K562 (cell line): ENCODE measurements at regions not wholly inside any gene's neighbourhood (a gene's known extent, or its start where the extent isn't known, plus 50 kb on each side); places are given as distances from the start of the nearest gene placed in this dataset.
"Not testable (repeated sequence)": the region's sequence is repeated elsewhere in the genome, so short reads cannot be mapped to it uniquely, and the experiment has no call there.

Experiments used
- ATAC-seq: fragments of 200-7000 bp; cut with Tn5 transposase; 3 replicates; pipeline ENCODE4 v1.9.1; 2020; ENCODE audit warnings: moderate library complexity
- BruUV-seq: library from RNA; stranded (reverse); fragments of 400-500 nt; replicated peaks from 2 replicates; lab custom pipeline; 2021; lab: Mats Ljungman, UMichigan
- CTCF ChIA-PET: fragments of 300-600 bp; formaldehyde crosslinking; extraction: SDS; loops from one replicate; lab custom pipeline; 2021; ENCODE audit warnings: low intra/inter-chr PET ratio; lab: Yijun Ruan, JAX
- POLR2A ChIA-PET: fragments of 300-600, 350-650 bp; sonication (Branson Sonifier 250); formaldehyde crosslinking; extraction: SDS; loops from one replicate; lab custom pipeline; 2021; ENCODE audit warnings: antibody characterized with exemption, inconsistent platforms; lab: Yijun Ruan, JAX
- DNase-seq, 4 experiments: peaks; one replicate each; pipeline versions ENCODE4 v3.0.0 to v3.0.0-alpha.2; 2011 to 2018; ENCODE audit warnings: low spot score in 3 of 4, mixed read lengths in 3 of 4; ENCODE audit errors: extremely low read depth in 1 of 4
- FAIRE-seq: peaks from 2 replicates; lab custom pipeline; 2011; peaks lifted over from hg19 to GRCh38; lab: Jason Lieb, UNC
- H2AFZ ChIP-seq: 2 replicates; pipeline ENCODE4 v1.6.0; 2011; ENCODE audit warnings: low read depth, low read length, control low read depth, inconsistent platforms
- H3K27ac ChIP-seq: fragments of 200-600 bp; 3 replicates; pipeline ENCODE4 v1.8.0; 2011; ENCODE audit warnings: low read depth, mild to moderate bottlenecking, control low read depth, inconsistent platforms, low read length, moderate library complexity, mixed read lengths; ENCODE audit errors: extremely low read depth
- H3K27me3 ChIP-seq, 2 experiments: fragments of 300-600 bp in 1 of 2; 2 replicates in 1 of 2; 3 replicates in 1 of 2; pipeline versions ENCODE4 v1.6.0 to v1.8.0; 2011; ENCODE audit warnings: inconsistent platforms in 2 of 2, low read length in 2 of 2, mild to moderate bottlenecking in 1 of 2, mixed read lengths in 1 of 2, moderate library complexity in 1 of 2; ENCODE audit not compliant: control insufficient read depth in 2 of 2, insufficient read depth in 2 of 2
- H3K36me3 ChIP-seq: fragments of 300-600 bp; 3 replicates; pipeline ENCODE4 v1.8.0; 2011; ENCODE audit warnings: mild to moderate bottlenecking, low read length, inconsistent platforms; ENCODE audit not compliant: control insufficient read depth, insufficient read depth
- H3K4me1 ChIP-seq, 2 experiments: fragments of 200-600 bp in 1 of 2; replicated peaks in 1 of 2; 2 replicates in 1 of 2; 3 replicates in 1 of 2; pipeline versions ENCODE4 v1.5.1 to v1.8.0; 2011; ENCODE audit warnings: inconsistent platforms in 2 of 2, low read length in 2 of 2, mild to moderate bottlenecking in 1 of 2, mixed read lengths in 1 of 2, moderate library complexity in 1 of 2; ENCODE audit not compliant: control insufficient read depth in 2 of 2, insufficient read depth in 2 of 2
- H3K4me2 ChIP-seq: 2 replicates; pipeline ENCODE4 v1.6.1; 2011; ENCODE audit warnings: low read length, control low read depth, inconsistent platforms, mixed read lengths; ENCODE audit not compliant: insufficient read depth
- H3K4me3 ChIP-seq: fragments of 200-600 bp; sonication (generic), shearing (Covaris generic); 2 replicates; pipeline ENCODE4 v1.5.1; 2016; ENCODE audit warnings: control low read depth, inconsistent platforms
- H3K79me2 ChIP-seq: fragments of 200-600 bp; 3 replicates; pipeline ENCODE4 v1.8.0; 2011; ENCODE audit warnings: low read length, inconsistent platforms; ENCODE audit not compliant: control insufficient read depth, insufficient read depth
- H3K9ac ChIP-seq, 2 experiments: 2 replicates each; pipeline versions ENCODE4 v1.6.0 to v1.6.1; 2011; ENCODE audit warnings: low read depth in 2 of 2, low read length in 2 of 2, control low read depth in 1 of 2, inconsistent platforms in 1 of 2, mild to moderate bottlenecking in 1 of 2, mixed read lengths in 1 of 2; ENCODE audit not compliant: insufficient read depth in 1 of 2
- H3K9me1 ChIP-seq: one replicate; pipeline ENCODE4 v1.6.0; 2011; ENCODE audit warnings: inconsistent platforms, mild to moderate bottlenecking, low read length, moderate library complexity; ENCODE audit not compliant: control insufficient read depth, insufficient read depth
- H3K9me3 ChIP-seq: replicated peaks from 2 replicates; pipeline ENCODE4 v1.5.1; 2011; ENCODE audit warnings: low read depth, low read length, inconsistent platforms; ENCODE audit not compliant: control insufficient read depth, insufficient read depth
- H4K20me1 ChIP-seq: replicated peaks from 2 replicates; pipeline ENCODE4 v1.6.1; 2011; ENCODE audit warnings: low read length, inconsistent platforms, mixed read lengths; ENCODE audit not compliant: control insufficient read depth, insufficient read depth
- ASH1L ChIP-seq: fragments of 450-650 bp; IDR thresholded peaks from 2 replicates; pipeline ENCODE4 v1.6.1; 2018; ENCODE audit warnings: borderline replicate concordance, mild to moderate bottlenecking, low read depth; ENCODE audit not compliant: partially characterized antibody
- GTF2A2 ChIP-seq: IDR thresholded peaks from 2 replicates; pipeline ENCODE4 v1.6.1; 2016; ENCODE audit warnings: mild to moderate bottlenecking, missing genetic modification characterization, missing compliant biosample characterization
- PRMT5 ChIP-seq: sonication (generic); formaldehyde crosslinking; IDR thresholded peaks from 2 replicates; pipeline ENCODE4 v1.5.0; 2020; ENCODE audit warnings: missing genetic modification reagents
- SP2 ChIP-seq: IDR thresholded peaks from 2 replicates; pipeline ENCODE4 v1.6.1; 2011; ENCODE audit warnings: mild to moderate bottlenecking, low read depth, low read length, moderate library complexity; ENCODE audit not compliant: poor library complexity, severe bottlenecking; ENCODE audit errors: extremely low read depth
- TAF1 ChIP-seq: IDR thresholded peaks from 2 replicates; pipeline ENCODE4 v1.6.1; 2011; ENCODE audit warnings: mild to moderate bottlenecking, low read length, moderate library complexity; ENCODE audit not compliant: insufficient read depth, control insufficient read depth, severe bottlenecking; ENCODE audit errors: extremely low read depth
- ZC3H4 ChIP-seq: sonication (generic); formaldehyde crosslinking; IDR thresholded peaks from 2 replicates; pipeline ENCODE4 v1.9.0; 2021; ENCODE audit warnings: missing genetic modification reagents, borderline replicate concordance
- ZC3H8 ChIP-seq: fragments of 450-650 bp; IDR thresholded peaks from 2 replicates; pipeline ENCODE4 v1.6.1; 2017
- ZNF197 ChIP-seq: fragments of 200-800 bp; sonication (Bioruptor generic); IDR thresholded peaks from 2 replicates; pipeline ENCODE4 v1.6.1; 2016; ENCODE audit warnings: low read depth, missing genetic modification characterization, missing compliant biosample characterization
- WGBS: fragments of 100-300 bp; shearing (Covaris generic); methylation state at CpG from one replicate; pipeline ENCODE4 v1.1.6; 2016; ENCODE audit warnings: low coverage, mixed read lengths; ENCODE audit not compliant: insufficient coverage; ENCODE audit errors: missing lambda C conversion rate; 5-methylcytosine and 5-hydroxymethylcytosine counted together
- in situ Hi-C: fragments of 300-500 bp; cut with MboI; formaldehyde crosslinking; loops from 4 replicates; pipeline ENCODE4 v1.15.0; 2018; ENCODE audit warnings: inconsistent platforms, mixed read lengths
- intact Hi-C: fragments of 100-400 bp; cut with micrococcal nuclease; formaldehyde crosslinking; loops from 2 replicates; pipeline ENCODE4 v1.14.2; 2022
- TF ChIP-seq, protein P1 (sequence below): sonication (generic); formaldehyde crosslinking; IDR thresholded peaks from 2 replicates; pipeline ENCODE4 v1.8.1; 2023; ENCODE audit warnings: mild to moderate bottlenecking, missing genetic modification reagents
- TF ChIP-seq, protein P2 (sequence below): sonication (generic); formaldehyde crosslinking; IDR thresholded peaks from 2 replicates; pipeline ENCODE4 v1.8.0; 2022; ENCODE audit warnings: mild to moderate bottlenecking, low read depth, missing genetic modification reagents
- TF ChIP-seq, protein P3 (sequence below): IDR thresholded peaks from 2 replicates; pipeline ENCODE4 v1.6.1; 2016; ENCODE audit warnings: missing genetic modification characterization, missing compliant biosample characterization

DNA sequence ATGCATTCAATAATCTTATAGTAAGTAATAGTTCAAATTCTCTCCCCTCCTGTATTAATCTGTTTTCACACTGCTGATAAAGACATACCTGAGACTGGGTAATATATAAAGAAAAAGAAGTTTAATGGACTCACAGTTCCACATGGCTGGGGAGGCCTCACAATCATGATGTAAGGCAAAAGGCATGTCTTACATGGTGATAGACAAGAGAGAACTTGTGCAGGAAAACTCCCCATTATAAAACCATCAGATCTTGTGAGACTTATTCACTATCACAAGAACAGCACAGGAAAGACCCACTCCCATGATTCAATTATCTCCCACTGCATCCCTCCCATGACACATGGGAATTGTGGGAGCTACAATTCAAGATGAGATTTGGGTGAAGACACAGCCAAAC lies 199.9 kb upstream of the PCSK5 start:
- BruUV-seq, CTCF ChIA-PET: not testable (repeated sequence)

DNA sequence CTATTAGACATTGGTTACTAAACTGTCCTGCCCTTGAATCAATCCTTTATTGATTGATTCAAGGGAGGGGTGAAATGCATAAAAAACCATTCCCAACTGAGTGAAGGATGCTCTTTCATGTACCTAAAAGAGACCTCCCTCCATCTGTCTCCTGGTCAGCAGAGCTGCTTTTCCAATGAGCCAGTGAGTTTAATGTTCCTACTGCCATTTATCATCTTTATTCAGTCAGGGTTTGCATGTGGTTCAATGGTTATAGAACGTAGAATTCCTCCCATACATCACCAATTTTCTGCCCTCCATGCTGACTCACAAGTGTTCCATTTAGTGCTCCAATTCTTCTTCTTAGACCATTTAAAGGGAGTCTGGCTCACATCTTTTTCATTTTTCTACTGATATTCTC lies 199.1 kb upstream of the PCSK5 start:
- intact Hi-C loops: no loop called here
- ChIA-PET CTCF (no interaction called here), POLR2A (no interaction called here)
- Histone ChIP-seq H3K4me2 (no peak overlapping the region), H4K20me1 (no peaks in the 10 kb centered on the region), H3K27me3 (no peaks in the 10 kb centered on the region), H3K36me3 (no peaks in the 10 kb centered on the region), H3K9me1 (no peaks in the 10 kb centered on the region), H3K9me3 (no peaks in the 10 kb centered on the region), H2AFZ (no peak overlapping the region), H3K4me3 (no peak overlapping the region), H3K79me2 (no peaks in the 10 kb centered on the region), H3K27ac (no peak overlapping the region), H3K9ac (no peak overlapping the region), H3K4me1 (no peaks in the 10 kb centered on the region)
- DNase-seq (no peak), ATAC-seq (no peak), FAIRE-seq (no peak)
- in situ Hi-C loops: no loop called here
- WGBS: 0% methylated on average over 1 of the region's 1 CpG
- no TSS peak for BruUV-seq
- TF ChIP-seq SP2 (no peak), PRMT5 (CRISPR knock-in tag) (no peak), TAF1 (no peak), ZC3H4 (CRISPR knock-in tag) (no peak), ZC3H8 (no peak), GTF2A2 (tag) (no peak), ASH1L (no peak), ZNF197 (no peak)
- TF ChIP-seq, protein P1, sequence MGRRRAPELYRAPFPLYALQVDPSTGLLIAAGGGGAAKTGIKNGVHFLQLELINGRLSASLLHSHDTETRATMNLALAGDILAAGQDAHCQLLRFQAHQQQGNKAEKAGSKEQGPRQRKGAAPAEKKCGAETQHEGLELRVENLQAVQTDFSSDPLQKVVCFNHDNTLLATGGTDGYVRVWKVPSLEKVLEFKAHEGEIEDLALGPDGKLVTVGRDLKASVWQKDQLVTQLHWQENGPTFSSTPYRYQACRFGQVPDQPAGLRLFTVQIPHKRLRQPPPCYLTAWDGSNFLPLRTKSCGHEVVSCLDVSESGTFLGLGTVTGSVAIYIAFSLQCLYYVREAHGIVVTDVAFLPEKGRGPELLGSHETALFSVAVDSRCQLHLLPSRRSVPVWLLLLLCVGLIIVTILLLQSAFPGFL (CRISPR knock-in tag): no peak
- TF ChIP-seq, protein P2, sequence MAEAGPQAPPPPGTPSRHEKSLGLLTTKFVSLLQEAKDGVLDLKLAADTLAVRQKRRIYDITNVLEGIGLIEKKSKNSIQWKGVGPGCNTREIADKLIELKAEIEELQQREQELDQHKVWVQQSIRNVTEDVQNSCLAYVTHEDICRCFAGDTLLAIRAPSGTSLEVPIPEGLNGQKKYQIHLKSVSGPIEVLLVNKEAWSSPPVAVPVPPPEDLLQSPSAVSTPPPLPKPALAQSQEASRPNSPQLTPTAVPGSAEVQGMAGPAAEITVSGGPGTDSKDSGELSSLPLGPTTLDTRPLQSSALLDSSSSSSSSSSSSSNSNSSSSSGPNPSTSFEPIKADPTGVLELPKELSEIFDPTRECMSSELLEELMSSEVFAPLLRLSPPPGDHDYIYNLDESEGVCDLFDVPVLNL (CRISPR knock-in tag): no peak
- TF ChIP-seq, protein P3, sequence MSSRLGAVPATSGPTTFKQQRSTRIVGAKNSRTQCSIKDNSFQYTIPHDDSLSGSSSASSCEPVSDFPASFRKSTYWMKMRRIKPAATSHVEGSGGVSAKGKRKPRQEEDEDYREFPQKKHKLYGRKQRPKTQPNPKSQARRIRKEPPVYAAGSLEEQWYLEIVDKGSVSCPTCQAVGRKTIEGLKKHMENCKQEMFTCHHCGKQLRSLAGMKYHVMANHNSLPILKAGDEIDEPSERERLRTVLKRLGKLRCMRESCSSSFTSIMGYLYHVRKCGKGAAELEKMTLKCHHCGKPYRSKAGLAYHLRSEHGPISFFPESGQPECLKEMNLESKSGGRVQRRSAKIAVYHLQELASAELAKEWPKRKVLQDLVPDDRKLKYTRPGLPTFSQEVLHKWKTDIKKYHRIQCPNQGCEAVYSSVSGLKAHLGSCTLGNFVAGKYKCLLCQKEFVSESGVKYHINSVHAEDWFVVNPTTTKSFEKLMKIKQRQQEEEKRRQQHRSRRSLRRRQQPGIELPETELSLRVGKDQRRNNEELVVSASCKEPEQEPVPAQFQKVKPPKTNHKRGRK (tag): no peak

More for the DNA sequence above, 199.9 kb upstream of the PCSK5 start:
- DNase-seq, ATAC-seq, H3K36me3 ChIP-seq, H3K9ac ChIP-seq, in situ Hi-C loops, H2AFZ ChIP-seq, H3K27ac ChIP-seq, H3K79me2 ChIP-seq, H3K27me3 ChIP-seq, intact Hi-C loops, H3K9me3 ChIP-seq, POLR2A ChIA-PET, H3K4me1 ChIP-seq, H3K4me3 ChIP-seq, FAIRE-seq, H3K4me2 ChIP-seq, H4K20me1 ChIP-seq, H3K9me1 ChIP-seq: not testable (repeated sequence)
